ENCODE measurements at regions not wholly inside any gene's neighbourhood (a gene's known extent, or its start where the extent isn't known, plus 50 kb on each side); places are given as distances from the start of the nearest gene placed in this dataset.

DNA sequence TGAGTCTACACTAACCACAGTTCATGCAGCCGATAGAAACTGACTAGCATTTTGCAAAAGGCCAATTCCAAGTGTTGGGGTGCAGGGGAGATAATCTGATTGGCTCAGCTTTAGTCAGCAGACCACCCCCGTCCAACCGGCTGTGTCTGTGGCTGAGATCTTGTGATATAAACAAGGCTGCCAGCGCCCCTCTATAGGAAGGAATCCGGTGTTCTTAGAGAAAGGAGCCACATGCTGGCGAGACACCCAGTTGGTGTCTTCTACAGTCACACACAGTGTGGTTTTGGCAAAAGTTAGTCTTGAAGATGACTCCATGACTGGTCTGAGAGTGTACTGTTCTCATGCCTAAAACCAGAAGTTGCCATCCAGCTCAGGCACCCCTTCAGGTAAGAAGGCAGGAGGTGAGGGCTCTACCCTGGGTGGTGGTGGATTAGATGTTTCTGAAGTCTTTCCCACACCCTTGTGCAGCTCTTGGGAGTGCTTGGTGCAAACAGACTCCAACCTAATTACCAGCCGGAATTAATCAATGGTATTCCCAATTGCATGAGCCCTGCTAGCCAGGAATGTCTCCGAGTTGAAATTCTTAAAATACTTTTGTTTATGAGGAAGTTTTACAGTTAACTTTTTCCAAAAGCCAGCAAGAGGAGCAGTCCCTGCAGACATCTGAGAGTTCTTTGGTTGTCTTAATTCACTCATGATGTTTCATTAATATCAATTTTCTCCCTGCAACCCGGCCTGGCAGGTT lies 172.3 kb upstream of the IRX6 start:
- no peak overlapping the region for H3K4me3 ChIP-seq (ENCODE audit: low read depth, low read length)
- no peak for DNase-seq (ENCODE audit: low read depth)
- TF ChIP-seq, protein P1, sequence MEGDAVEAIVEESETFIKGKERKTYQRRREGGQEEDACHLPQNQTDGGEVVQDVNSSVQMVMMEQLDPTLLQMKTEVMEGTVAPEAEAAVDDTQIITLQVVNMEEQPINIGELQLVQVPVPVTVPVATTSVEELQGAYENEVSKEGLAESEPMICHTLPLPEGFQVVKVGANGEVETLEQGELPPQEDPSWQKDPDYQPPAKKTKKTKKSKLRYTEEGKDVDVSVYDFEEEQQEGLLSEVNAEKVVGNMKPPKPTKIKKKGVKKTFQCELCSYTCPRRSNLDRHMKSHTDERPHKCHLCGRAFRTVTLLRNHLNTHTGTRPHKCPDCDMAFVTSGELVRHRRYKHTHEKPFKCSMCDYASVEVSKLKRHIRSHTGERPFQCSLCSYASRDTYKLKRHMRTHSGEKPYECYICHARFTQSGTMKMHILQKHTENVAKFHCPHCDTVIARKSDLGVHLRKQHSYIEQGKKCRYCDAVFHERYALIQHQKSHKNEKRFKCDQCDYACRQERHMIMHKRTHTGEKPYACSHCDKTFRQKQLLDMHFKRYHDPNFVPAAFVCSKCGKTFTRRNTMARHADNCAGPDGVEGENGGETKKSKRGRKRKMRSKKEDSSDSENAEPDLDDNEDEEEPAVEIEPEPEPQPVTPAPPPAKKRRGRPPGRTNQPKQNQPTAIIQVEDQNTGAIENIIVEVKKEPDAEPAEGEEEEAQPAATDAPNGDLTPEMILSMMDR (IDR thresholded peaks at IDR 0.05; ENCODE audit: insufficient read depth, low read depth, low read length): no peak

DNA sequence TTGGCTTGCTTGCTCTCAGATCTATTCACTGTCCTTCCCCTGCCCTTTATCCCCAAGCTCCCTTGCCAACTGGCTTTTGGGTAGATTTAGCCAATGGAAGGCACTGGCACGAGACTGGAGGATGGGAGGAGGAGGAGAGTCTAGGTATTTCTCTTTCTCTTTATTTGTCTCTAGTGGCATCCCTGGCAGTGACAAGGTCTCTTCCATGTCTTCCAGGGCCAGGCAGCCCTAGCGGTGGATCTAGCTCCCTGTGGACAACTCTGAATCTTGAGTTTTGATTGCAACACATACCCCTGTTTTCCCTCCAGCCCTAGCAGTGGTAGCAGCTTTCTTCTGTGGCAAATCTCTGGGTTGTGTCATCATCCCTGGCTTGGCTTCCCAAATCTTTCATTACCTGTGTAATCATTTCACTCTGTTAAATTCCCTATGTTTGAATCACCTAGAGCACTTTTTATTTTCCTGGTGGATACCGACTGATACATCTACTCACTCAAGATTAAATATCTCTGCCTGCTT lies 171.1 kb upstream of the IRX6 start:
- H3K4me3 ChIP-seq (ENCODE audit: low read depth, low read length): no peak overlapping the region
- DNase-seq (ENCODE audit: low read depth): no peak
- TF ChIP-seq, protein P1 (IDR thresholded peaks at IDR 0.05; ENCODE audit: insufficient read depth, low read depth, low read length): no peak

DNA sequence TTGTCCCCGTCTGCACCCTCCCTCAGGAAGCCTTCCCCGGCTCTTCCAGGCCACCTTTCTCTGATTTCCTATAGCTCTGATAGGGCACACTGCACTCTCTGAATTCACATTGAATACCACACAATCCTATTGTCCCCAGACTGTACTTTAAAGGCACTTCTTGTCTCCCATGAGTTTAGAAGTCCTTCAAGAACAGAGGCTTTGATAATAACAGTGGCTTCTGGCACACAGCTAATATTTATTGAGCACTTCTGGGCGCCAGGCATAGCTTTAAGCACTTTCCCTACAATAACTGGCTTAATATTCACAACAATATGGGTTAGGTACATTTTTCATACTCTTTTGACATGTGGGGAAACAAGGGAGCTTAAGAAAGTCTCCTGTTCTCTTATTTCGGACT lies 169.7 kb upstream of the IRX6 start:
- no peak overlapping the region for H3K4me3 ChIP-seq (ENCODE audit: low read depth, low read length)
- TF ChIP-seq, protein P1 (IDR thresholded peaks at IDR 0.05; ENCODE audit: insufficient read depth, low read depth, low read length): no peak
- no peak for DNase-seq (ENCODE audit: low read depth)

DNA sequence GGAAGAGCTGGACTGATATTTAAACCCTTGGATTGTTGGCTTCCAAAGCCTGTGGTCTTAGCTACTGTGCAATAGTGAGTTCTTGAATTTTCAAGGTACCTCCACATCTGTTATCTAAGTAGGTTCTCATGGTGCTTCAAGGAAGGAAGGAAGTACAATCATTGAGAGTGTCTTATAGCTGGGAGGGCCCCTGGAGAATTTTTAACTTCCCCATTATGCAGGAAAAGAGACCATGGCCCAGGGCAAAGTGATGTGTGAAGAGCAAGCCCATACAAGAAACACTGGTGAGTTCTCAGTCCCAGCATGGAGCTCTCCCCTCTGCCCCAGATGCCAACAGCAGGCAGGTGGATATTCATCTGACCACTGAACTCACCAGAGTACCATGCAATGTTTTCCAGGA lies 169.0 kb upstream of the IRX6 start:
- no peak overlapping the region for H3K4me3 ChIP-seq (ENCODE audit: low read depth, low read length)
- no peak for DNase-seq (ENCODE audit: low read depth)
- TF ChIP-seq, protein P1 (IDR thresholded peaks at IDR 0.05; ENCODE audit: insufficient read depth, low read depth, low read length): no peak

DNA sequence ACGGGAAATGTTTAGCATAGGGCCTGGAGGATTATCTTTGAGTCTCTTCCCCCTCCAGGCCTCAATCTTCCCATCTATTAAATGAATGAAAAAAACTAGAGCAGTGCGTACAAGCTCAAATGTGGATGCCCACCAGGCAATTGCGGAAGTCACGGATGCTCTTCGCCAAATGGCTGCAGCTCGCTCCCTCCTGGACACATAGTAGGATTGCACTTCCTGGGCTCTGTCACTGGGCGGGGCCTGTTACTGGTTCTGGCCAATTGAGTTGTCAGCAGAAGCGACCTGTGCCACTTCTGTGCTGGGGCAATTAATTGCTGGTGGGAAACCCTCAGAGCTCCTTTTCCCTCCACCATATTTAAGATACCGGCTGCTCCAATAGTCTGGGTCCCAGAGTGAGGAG lies 168.2 kb upstream of the IRX6 start:
- H3K4me3 ChIP-seq (ENCODE audit: low read depth, low read length): no peak overlapping the region
- TF ChIP-seq, protein P1 (IDR thresholded peaks at IDR 0.05; ENCODE audit: insufficient read depth, low read depth, low read length): no peak
- no peak for DNase-seq (ENCODE audit: low read depth)

DNA sequence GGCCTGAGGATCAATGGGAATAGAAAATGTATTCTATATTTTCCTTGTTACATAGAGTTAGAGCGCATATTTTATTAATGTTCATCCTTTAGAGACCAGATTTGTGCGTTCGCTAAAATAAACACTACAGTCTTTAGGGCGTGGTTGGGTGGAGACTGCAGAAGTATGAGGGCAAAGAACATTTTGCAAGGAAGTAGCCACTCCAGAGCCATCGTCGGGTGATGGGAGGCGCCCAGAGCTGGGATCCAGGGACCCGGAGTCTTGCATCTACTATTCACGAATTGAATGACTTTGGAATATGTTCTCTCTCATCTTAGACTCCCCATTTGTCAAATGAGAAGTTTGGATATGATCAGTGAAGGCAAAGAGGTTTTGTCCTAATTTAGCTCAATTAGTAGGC lies 154.2 kb upstream of the IRX6 start:
- H3K4me3 ChIP-seq (ENCODE audit: low read depth, low read length): no peak overlapping the region
- DNase-seq (ENCODE audit: low read depth): no peak
- TF ChIP-seq, protein P1 (IDR thresholded peaks at IDR 0.05; ENCODE audit: insufficient read depth, low read depth, low read length): no peak

DNA sequence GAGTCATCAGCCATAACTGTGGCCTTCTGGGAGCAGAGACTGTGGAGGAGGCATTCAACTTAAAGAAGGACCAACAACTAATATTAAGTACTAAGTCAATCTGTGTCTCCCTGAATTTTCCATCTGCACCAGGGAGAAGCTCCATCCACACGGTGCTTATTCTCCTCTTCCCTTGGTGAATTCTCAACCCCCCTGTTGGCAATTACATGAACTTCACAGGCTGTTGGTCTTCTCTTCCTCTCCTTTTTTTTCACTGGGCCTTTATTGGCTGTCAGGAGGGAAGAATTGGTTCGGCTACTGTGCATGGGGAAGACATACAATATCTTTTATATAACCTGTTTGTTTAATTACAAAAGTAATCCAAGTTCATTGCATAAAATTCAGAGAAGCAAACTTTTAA lies 152.8 kb upstream of the IRX6 start:
- H3K4me3 ChIP-seq (ENCODE audit: low read depth, low read length): no peak overlapping the region
- TF ChIP-seq, protein P1 (IDR thresholded peaks at IDR 0.05; ENCODE audit: insufficient read depth, low read depth, low read length): no peak
- no peak for DNase-seq (ENCODE audit: low read depth)

Data from fibroblast of villous mesenchyme (primary cell).